NCI-H82 treated with DMSO at 0.1 percent for 48 hours (cell line): ENCODE measurements at regions not wholly inside any gene's neighbourhood (a gene's known extent, or its start where the extent isn't known, plus 50 kb on each side); places are given as distances from the start of the nearest gene placed in this dataset.
A peak's percentile ranks its signal among the peaks of the same experiment; 100 is the strongest.
"Not testable (repeated sequence)": the region's sequence is repeated elsewhere in the genome, so short reads cannot be mapped to it uniquely, and the experiment has no call there.

Source experiments
- DNase-seq: peaks from one replicate; lab custom pipeline; 2025; ENCODE audit not compliant: unreplicated experiment; lab: John Stamatoyannopoulos, UW

- no peak for DNase-seq
These were observed 159.1 kb upstream of the NDN start for GRCh38 chr15:23846218-23846617.

DNA sequence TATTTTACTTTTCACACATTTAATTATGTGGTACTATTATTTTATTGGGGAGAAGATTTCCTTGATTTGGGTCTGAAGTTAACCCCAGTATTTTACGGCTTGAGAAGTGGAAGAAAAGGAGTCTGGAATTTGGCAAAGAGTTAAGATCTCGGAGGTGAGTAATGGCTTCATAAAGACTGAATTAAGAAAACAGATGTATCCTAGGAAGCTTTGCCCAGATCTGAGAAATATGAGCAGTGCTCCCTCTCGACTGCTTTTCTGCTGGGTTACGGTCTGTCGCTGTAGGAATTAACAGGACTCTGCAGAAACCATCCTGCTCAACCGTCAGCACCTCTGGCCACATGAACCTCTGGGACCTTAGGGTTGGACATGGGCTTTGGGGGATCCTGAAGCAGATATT lies 163.6 kb upstream of the NDN start:
- DNase-seq, result no peak

GRCh38 chr15:23851921-23852320 lies 164.8 kb upstream of the NDN start:
- no peak for DNase-seq

- no peak for DNase-seq
These were observed 166.2 kb upstream of the NDN start for GRCh38 chr15:23853286-23853685.

DNA sequence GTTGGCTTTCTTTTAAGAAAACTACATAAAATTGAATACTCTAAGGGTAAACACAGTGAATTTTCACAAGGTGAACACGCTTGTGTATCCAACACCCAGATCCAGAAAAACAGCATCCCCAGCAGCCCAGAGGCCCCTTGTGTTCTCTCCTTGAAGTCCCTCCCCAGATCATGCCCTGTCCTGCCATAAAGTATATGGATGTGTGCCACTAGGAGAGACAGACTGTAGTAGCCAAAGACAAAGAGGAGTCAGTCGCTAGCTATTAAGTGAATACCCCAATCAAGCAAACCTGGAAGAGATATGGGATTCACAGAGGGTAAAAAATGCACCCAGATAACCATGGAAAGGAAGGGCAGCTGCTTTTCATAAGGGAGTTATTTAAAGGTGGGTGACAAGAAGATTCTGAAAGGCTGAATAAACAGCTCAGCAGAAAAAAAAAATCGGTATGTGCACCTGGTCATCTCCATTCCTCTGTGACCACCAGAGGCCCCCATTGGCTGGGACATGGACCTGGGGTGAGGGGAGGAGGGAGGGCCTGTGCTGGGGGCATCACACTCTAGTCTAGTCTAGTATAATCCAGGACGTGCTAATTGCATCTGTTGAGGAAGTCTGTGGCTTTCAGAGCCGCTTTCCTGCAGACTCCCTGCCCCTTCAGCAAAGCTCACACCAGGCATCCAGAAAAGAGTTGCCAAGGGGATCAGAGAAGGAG lies 167.3 kb upstream of the NDN start:
- no peak for DNase-seq

DNA sequence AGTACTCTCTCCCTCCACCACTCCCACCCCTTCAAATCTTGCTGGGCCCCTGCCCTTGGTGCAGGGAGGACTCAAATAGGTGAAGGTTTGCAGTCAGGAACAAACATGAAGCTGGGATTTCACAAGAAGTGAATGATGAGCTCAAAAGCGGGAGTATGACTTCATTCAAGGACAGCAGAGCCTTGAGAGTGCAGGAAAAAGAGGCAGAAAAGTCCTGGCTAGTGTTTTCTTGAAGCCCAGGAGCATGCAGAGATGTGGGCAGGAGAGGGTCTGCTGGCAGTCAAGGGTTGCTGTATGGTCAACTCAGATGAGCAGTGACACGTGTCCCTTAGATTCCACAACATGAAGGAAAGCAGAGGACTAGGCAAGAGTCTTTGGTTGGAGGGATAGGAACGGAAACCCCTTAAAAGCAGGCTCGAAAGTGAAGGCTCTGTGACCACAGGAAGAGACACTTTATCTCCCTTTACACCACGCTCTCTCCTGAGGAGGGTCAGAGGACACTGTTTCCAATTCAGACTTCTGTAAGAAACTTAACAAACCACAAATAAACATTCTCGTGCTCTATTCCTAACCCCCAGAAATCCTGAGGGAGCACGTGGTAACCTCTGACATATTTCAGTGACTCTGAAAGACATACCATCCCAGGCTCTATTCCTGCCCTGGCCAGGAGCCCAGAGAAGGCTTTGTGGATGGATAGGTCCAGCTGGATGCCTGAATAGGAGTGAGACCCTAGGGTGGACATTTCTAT lies 168.0 kb upstream of the NDN start:
- DNase-seq, result no peak

DNA sequence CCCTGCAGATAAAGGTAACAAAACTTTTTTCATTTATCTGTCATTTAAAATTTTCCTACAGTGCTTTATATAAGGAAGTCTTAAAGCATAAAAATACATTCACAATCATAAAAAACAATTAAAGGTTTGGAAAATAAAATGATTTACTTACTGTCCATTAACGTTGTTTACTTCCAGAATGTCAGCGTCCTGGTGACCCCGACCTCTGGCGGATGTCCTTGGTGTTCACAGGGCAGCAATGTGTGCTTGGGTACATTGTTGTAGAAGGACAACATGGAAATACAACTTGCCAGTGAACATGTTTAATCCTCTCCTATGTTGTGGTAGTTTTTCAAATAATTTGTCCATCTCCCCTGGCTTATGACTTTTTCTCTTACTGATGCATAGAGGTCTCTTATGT lies 168.8 kb upstream of the NDN start:
- DNase-seq, result no peak

GRCh38 chr15:23857028-23857641 lies 170.0 kb upstream of the NDN start:
- DNase-seq, result peak; percentile 25

- no peak for DNase-seq
These were observed 171.9 kb upstream of the NDN start for GRCh38 chr15:23859008-23859407.

GRCh38 chr15:23860290-23861245 lies 173.5 kb upstream of the NDN start:
- DNase-seq, result no peak

DNA sequence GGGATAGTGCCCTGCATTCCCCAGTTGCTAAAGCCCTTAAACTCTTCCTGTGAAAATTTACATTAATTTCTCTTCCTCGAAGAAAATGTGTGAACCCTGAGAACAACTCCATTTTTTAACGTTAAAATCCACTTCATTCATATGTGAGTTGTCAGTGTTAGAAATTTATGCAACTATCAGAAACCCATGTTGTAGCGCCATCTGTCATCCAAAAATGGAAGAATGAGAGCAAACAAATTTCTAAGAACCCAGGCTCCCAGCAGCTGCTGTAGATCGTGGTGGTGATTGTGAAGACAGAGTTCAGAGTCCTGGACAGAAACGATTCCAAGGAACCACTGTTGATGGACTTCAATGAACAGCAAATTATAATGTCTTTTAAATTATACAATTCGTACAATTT lies 179.7 kb upstream of the NDN start:
- DNase-seq, result no peak

DNA sequence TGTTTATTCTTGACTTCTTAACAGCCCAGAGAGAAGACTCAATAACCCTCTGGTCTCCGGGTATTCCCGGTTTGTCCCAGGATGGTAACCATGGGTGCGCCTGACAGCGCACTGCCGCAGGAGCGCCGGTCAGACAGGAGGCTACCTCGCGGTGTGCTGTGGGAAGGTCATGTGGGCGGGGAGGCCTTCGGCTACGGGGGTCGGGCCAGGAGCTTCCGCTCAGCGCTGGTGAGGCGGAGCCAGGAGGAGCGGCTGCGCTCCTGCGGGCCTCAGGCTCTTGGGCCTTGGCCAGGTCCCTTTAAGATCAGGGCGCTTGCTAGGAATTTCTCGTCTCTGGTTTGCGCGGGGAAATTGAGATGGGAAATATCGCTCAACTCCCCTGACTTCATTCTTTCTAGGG lies 182.3 kb upstream of the NDN start:
- DNase-seq, result peak; percentile 39

GRCh38 chr15:23873613-23874012 lies 186.5 kb upstream of the NDN start:
- not testable (repeated sequence) for DNase-seq

GRCh38 chr15:23877502-23878412 lies 190.7 kb upstream of the NDN start:
- DNase-seq, result peak; percentile 11

- no peak for DNase-seq
These were observed 194.2 kb upstream of the NDN start for GRCh38 chr15:23881291-23881690.

- no peak for DNase-seq
These were observed 203.1 kb upstream of the NDN start for GRCh38 chr15:23890218-23890617.

DNA sequence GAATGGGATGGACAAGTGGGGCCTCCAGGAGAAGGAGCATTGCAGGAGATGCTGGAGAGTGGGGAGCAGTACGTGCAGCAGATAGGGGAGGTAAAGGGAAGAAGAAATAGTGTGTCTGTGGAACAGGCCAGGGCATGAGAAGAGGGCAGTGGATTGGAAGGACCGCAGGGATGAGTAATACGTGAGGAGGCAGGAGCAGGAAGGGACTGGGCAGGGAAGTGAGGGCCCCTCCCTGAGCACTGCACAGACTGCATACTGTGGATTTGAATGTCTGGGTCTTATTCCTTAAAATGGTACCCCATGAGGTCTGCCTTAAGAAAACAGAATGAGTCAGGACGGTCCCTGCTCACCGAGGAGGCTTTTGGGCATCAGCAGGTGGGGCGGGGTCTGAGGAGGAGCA lies 210.0 kb upstream of the NDN start:
- no peak for DNase-seq

DNA sequence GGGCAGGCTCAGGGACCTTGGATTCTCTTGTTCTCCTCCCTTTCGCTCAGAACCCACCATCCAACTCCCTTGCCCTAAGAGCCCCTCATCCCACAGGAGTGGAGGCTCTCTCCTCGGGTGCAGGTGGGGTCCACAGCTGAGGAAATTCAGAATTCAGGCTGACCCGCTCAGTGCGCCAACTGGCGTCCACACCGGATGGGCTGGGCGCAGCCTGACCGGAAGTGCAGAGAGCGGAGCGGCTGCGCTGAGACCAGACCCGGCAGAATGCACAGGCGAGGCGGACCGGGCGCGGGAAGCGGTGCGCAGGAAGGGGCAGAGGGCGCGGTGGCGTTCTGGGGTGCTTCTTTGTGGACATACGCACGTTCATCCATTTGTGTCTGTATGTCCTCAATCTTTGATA lies 210.4 kb upstream of the NDN start:
- DNase-seq, result no peak

DNA sequence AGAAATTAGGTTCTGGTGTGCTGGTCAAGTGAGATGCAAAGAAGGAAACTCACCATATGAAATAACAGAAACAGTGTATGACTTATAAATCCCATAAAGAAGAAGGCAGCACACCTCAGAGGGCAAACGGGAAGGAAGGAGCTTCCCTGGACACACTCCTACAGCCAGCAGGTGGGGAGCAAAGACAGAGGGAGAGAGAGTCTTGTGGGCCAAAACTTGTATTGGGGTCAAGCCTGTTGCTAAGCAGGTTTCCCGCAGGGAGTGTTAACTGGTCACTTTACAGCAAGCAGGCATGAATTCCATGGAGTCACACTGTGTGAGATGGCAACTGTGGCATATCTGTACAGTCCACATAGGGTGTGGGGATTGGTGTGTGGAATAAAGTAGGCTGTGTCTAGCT lies 222.9 kb upstream of the NDN start:
- no peak for DNase-seq

- peak; percentile 6 for DNase-seq
These were observed 225.1 kb upstream of the NDN start for GRCh38 chr15:23912191-23912590.
